ENCODE measurements at regions not wholly inside any gene's neighbourhood (a gene's known extent, or its start where the extent isn't known, plus 50 kb on each side); places are given as distances from the start of the nearest gene placed in this dataset.

- DNase-seq = no peak
Observed at GRCh38 chr2:215529271-215529670, 93.4 kb upstream of the FN1 start.

GRCh38 chr2:215528555-215528954 is 92.7 kb upstream of the FN1 start:
- no peak for DNase-seq

- DNase-seq = no peak
Observed at GRCh38 chr2:215527736-215528135, 91.9 kb upstream of the FN1 start.

GRCh38 chr2:215526341-215526740 is 90.5 kb upstream of the FN1 start:
- DNase-seq = no peak

- DNase-seq = no peak
Observed at GRCh38 chr2:215522237-215522636, 86.4 kb upstream of the FN1 start.

GRCh38 chr2:215521031-215521430 is 85.2 kb upstream of the FN1 start:
- no peak for DNase-seq

- DNase-seq = no peak
Observed at GRCh38 chr2:215517391-215517790, 81.5 kb upstream of the FN1 start.

- no peak for DNase-seq
Observed at GRCh38 chr2:215514516-215514915, 78.6 kb upstream of the FN1 start.

GRCh38 chr2:215511454-215512346 is 75.8 kb upstream of the FN1 start:
- no peak for DNase-seq

GRCh38 chr2:215507836-215508235 is 72.0 kb upstream of the FN1 start:
- no peak for DNase-seq

GRCh38 chr2:215507136-215507535 is 71.3 kb upstream of the FN1 start:
- no peak for DNase-seq

- no peak for DNase-seq
Observed at GRCh38 chr2:215506604-215506990, 70.7 kb upstream of the FN1 start.

- DNase-seq = no peak
Observed at GRCh38 chr2:215505044-215505786, 69.3 kb upstream of the FN1 start.

GRCh38 chr2:215504547-215504946 is 68.7 kb upstream of the FN1 start:
- no peak for DNase-seq

- no peak for DNase-seq
Observed at GRCh38 chr2:215503381-215503780, 67.5 kb upstream of the FN1 start.

GRCh38 chr2:215500466-215500865 is 64.6 kb upstream of the FN1 start:
- DNase-seq = no peak

GRCh38 chr2:215499331-215499730 is 63.5 kb upstream of the FN1 start:
- no peak for DNase-seq

- no peak for DNase-seq
Observed at GRCh38 chr2:215498431-215498830, 62.6 kb upstream of the FN1 start.

GRCh38 chr2:215493376-215493775 is 57.5 kb upstream of the FN1 start:
- no peak for DNase-seq

- DNase-seq = no peak
Observed at GRCh38 chr2:215489288-215489848, 53.5 kb upstream of the FN1 start.

GRCh38 chr2:215487002-215487372 is 51.1 kb upstream of the FN1 start:
- no peak for DNase-seq

- no peak for DNase-seq
Observed at GRCh38 chr2:215486291-215487001, 50.6 kb upstream of the FN1 start.

Data from activated CD4-positive, alpha-beta T cell treated with anti-CD3 and anti-CD28 coated beads, Interleukin-2, amount 50 U/mL, for 4 hours (primary cell).